Osteoblast (primary cell): ENCODE measurements at regions not wholly inside any gene's neighbourhood (a gene's known extent, or its start where the extent isn't known, plus 50 kb on each side); places are given as distances from the start of the nearest gene placed in this dataset.

Source experiments
- DNase-seq: peaks from one replicate; pipeline ENCODE4 v3.0.0; 2011; ENCODE audit warnings: low spot score, mixed read lengths; ENCODE audit not compliant: insufficient read length; ENCODE audit errors: missing footprints
- H2AFZ ChIP-seq: 2 replicates; pipeline ENCODE4 v1.6.0; 2011; ENCODE audit warnings: mild to moderate bottlenecking, low read length
- H3K27ac ChIP-seq: 2 replicates; pipeline ENCODE4 v1.5.1; 2011; ENCODE audit warnings: mild to moderate bottlenecking, low read depth, low read length, moderate library complexity
- H3K27me3 ChIP-seq: 2 replicates; pipeline ENCODE4 v1.6.0; 2012; ENCODE audit warnings: mild to moderate bottlenecking, control low read depth, inconsistent platforms, low read length, moderate library complexity; ENCODE audit not compliant: insufficient read depth
- H3K36me3 ChIP-seq: 2 replicates; pipeline ENCODE4 v1.5.1; 2011; ENCODE audit warnings: mild to moderate bottlenecking, low read length, control low read depth, moderate library complexity; ENCODE audit not compliant: insufficient read depth
- H3K4me1 ChIP-seq: 2 replicates; pipeline ENCODE4 v1.5.1; 2011; ENCODE audit warnings: mild to moderate bottlenecking, low read length, control low read depth, moderate library complexity; ENCODE audit not compliant: insufficient read depth
- H3K4me2 ChIP-seq: 2 replicates; pipeline ENCODE4 v1.6.0; 2011; ENCODE audit warnings: mild to moderate bottlenecking, low read length; ENCODE audit not compliant: insufficient read depth
- H3K4me3 ChIP-seq: fragments of 200-600 bp; sonication (generic); 3 replicates; pipeline ENCODE4 v1.5.1; 2012; ENCODE audit warnings: mild to moderate bottlenecking, low read length, inconsistent platforms; ENCODE audit not compliant: insufficient read depth
- H3K79me2 ChIP-seq: 2 replicates; pipeline ENCODE4 v1.6.0; 2012; ENCODE audit warnings: mild to moderate bottlenecking, low read length, control low read depth, inconsistent platforms; ENCODE audit not compliant: insufficient read depth
- H3K9me3 ChIP-seq: 2 replicates; pipeline ENCODE4 v1.5.1; 2011; ENCODE audit warnings: low read depth, low read length, control low read depth
- H4K20me1 ChIP-seq: 2 replicates; pipeline ENCODE4 v1.6.0; 2012; ENCODE audit warnings: mild to moderate bottlenecking, low read length, control low read depth; ENCODE audit not compliant: insufficient read depth
- CTCF ChIP-seq: IDR thresholded peaks from 2 replicates; pipeline ENCODE4 v1.5.1; 2011; ENCODE audit warnings: mild to moderate bottlenecking, low read depth, low read length, moderate library complexity; ENCODE audit errors: extremely low read depth

GRCh38 chr3:71850654-71851053 is 65.7 kb upstream of the PROK2 start:
- H3K4me2 ChIP-seq, result no peak overlapping the region
- no peaks in the 10 kb centered on the region for H3K79me2 ChIP-seq
- no peak for DNase-seq
- H3K27me3 ChIP-seq, result peaks cover 11% of the 10 kb centered on the region
- no peaks in the 10 kb centered on the region for H4K20me1 ChIP-seq
- no peak overlapping the region for H2AFZ ChIP-seq
- H3K9me3 ChIP-seq, result no peaks in the 10 kb centered on the region
- no peaks in the 10 kb centered on the region for H3K4me1 ChIP-seq
- H3K27ac ChIP-seq, result no peak overlapping the region
- TF ChIP-seq CTCF, result no peak
- H3K36me3 ChIP-seq, result no peaks in the 10 kb centered on the region
- no peak overlapping the region for H3K4me3 ChIP-seq

GRCh38 chr3:71849681-71850080 is 64.7 kb upstream of the PROK2 start:
- Histone ChIP-seq H3K36me3 (no peaks in the 10 kb centered on the region), H4K20me1 (no peaks in the 10 kb centered on the region), H3K27me3 (peaks cover 11% of the 10 kb centered on the region), H2AFZ (no peak overlapping the region), H3K4me1 (no peaks in the 10 kb centered on the region), H3K4me3 (no peak overlapping the region), H3K27ac (no peak overlapping the region), H3K79me2 (no peaks in the 10 kb centered on the region), H3K9me3 (no peaks in the 10 kb centered on the region), H3K4me2 (no peak overlapping the region)
- no peak for TF ChIP-seq CTCF
- DNase-seq, result no peak

- no peak for TF ChIP-seq CTCF
- peaks cover 9% of the 10 kb centered on the region for H3K27me3 ChIP-seq
Observed at GRCh38 chr3:71847794-71848193, 62.8 kb upstream of the PROK2 start.

GRCh38 chr3:71846185-71846584 is 61.2 kb upstream of the PROK2 start:
- Histone ChIP-seq H3K4me3 (no peak overlapping the region), H2AFZ (no peak overlapping the region), H3K27me3 (peaks cover 9% of the 10 kb centered on the region), H4K20me1 (no peaks in the 10 kb centered on the region), H3K9me3 (no peaks in the 10 kb centered on the region), H3K4me2 (no peak overlapping the region), H3K36me3 (no peaks in the 10 kb centered on the region), H3K27ac (no peak overlapping the region), H3K4me1 (no peaks in the 10 kb centered on the region), H3K79me2 (no peaks in the 10 kb centered on the region)
- TF ChIP-seq CTCF, result no peak
- no peak for DNase-seq

More at GRCh38 chr3:71847794-71848193, 62.8 kb upstream of the PROK2 start:
- H3K4me3 ChIP-seq, result no peak overlapping the region
- H3K79me2 ChIP-seq, result no peaks in the 10 kb centered on the region
- H3K4me1 ChIP-seq, result no peaks in the 10 kb centered on the region
- H2AFZ ChIP-seq, result no peak overlapping the region
- no peaks in the 10 kb centered on the region for H4K20me1 ChIP-seq
- no peaks in the 10 kb centered on the region for H3K9me3 ChIP-seq
- no peak for DNase-seq
- no peak overlapping the region for H3K27ac ChIP-seq
- no peak overlapping the region for H3K4me2 ChIP-seq
- H3K36me3 ChIP-seq, result no peaks in the 10 kb centered on the region
